H1 (cell line): ENCODE measurements at regions not wholly inside any gene's neighbourhood (a gene's known extent, or its start where the extent isn't known, plus 50 kb on each side); places are given as distances from the start of the nearest gene placed in this dataset.

Experiments used
- CEBPB ChIP-seq: IDR thresholded peaks from 2 replicates; pipeline ENCODE4 v1.6.1; 2012; ENCODE audit warnings: low read depth, low read length
- CTCF ChIP-seq, 3 experiments: IDR thresholded peaks; 1 replicate in 2 of 3; 2 replicates in 1 of 3; pipeline versions ENCODE4 v1.5.1 to v1.6.1; 2011; ENCODE audit warnings: low read length in 3 of 3, mild to moderate bottlenecking in 3 of 3, inconsistent platforms in 2 of 3, low read depth in 1 of 3, moderate library complexity in 1 of 3; ENCODE audit not compliant: insufficient read depth in 1 of 3; ENCODE audit errors: control extremely low read depth in 1 of 3
- JUN ChIP-seq: IDR thresholded peaks from 2 replicates; pipeline ENCODE4 v1.6.1; 2011; ENCODE audit warnings: low read depth, mild to moderate bottlenecking, improper control_type of control experiment, low read length
- MAFK ChIP-seq: IDR thresholded peaks from 2 replicates; pipeline ENCODE4 v1.6.1; 2012; ENCODE audit warnings: low read depth, mild to moderate bottlenecking, improper control_type of control experiment, low read length
- MAX ChIP-seq: IDR thresholded peaks from 2 replicates; pipeline ENCODE4 v1.6.1; 2012; ENCODE audit warnings: inconsistent platforms
- SIN3A ChIP-seq, 2 experiments: IDR thresholded peaks in 1 of 2; conservative IDR thresholded peaks in 1 of 2; 2 replicates each; pipeline ENCODE4 v1.6.1; 2011 to 2012; ENCODE audit warnings: low read length in 2 of 2, improper control_type of control experiment in 1 of 2, low read depth in 1 of 2, mild to moderate bottlenecking in 1 of 2
- USF2 ChIP-seq: IDR thresholded peaks from 2 replicates; pipeline ENCODE4 v1.6.1; 2011; ENCODE audit warnings: low read length, improper control_type of control experiment

GRCh38 chr2:228689053-228689452 lies 507.6 kb upstream of the SPHKAP start:
- TF ChIP-seq CEBPB (no peak), MAX (no peak), JUN (no peak), SIN3A (conservative IDR thresholded peaks at IDR 0.05 in 1 of 2, IDR thresholded peaks at IDR 0.05 in 1 of 2; ENCODE audit: low read depth in 1 of 2, low read length in 2 of 2) (no peak), USF2 (no peak), CTCF (IDR thresholded peaks at IDR 0.05; ENCODE audit: control extremely low read depth in 1 of 3, insufficient read depth in 1 of 3, low read depth in 1 of 3, low read length in 3 of 3) (peak; percentile 83 to 87 (median 85)), MAFK (no peak)
